GM12874 (cell line): ENCODE measurements at regions not wholly inside any gene's neighbourhood (a gene's known extent, or its start where the extent isn't known, plus 50 kb on each side); places are given as distances from the start of the nearest gene placed in this dataset.

Experiments
- TF ChIP-seq, protein P1 (sequence below): IDR thresholded peaks from 2 replicates; pipeline ENCODE4 v1.5.1; 2011; ENCODE audit warnings: low read depth, mild to moderate bottlenecking, control low read depth, low read length, moderate library complexity; ENCODE audit not compliant: insufficient read depth

GRCh38 chr13:40228496-40228895 is 437.9 kb downstream of the FOXO1 start:
- TF ChIP-seq, protein P1, sequence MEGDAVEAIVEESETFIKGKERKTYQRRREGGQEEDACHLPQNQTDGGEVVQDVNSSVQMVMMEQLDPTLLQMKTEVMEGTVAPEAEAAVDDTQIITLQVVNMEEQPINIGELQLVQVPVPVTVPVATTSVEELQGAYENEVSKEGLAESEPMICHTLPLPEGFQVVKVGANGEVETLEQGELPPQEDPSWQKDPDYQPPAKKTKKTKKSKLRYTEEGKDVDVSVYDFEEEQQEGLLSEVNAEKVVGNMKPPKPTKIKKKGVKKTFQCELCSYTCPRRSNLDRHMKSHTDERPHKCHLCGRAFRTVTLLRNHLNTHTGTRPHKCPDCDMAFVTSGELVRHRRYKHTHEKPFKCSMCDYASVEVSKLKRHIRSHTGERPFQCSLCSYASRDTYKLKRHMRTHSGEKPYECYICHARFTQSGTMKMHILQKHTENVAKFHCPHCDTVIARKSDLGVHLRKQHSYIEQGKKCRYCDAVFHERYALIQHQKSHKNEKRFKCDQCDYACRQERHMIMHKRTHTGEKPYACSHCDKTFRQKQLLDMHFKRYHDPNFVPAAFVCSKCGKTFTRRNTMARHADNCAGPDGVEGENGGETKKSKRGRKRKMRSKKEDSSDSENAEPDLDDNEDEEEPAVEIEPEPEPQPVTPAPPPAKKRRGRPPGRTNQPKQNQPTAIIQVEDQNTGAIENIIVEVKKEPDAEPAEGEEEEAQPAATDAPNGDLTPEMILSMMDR = no peak

DNA sequence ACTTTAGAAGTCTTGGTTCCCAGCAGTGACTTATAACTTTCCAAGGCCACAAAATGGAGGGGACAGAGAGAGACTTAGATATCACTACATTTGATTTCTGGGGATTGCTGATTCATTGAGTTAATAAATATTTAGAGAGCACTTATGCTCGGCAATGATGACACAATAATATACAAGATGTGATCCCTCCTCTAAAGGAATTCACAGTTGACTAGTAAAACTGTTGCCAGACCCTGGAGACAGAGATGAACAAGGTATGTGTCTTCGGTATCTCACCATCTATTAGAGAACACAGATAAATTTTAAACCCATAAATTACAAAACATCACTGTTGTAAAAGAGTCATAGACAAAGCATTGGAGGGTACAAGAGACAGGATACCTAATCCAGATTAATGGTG is 437.5 kb downstream of the FOXO1 start:
- TF ChIP-seq, protein P1 = no peak

DNA sequence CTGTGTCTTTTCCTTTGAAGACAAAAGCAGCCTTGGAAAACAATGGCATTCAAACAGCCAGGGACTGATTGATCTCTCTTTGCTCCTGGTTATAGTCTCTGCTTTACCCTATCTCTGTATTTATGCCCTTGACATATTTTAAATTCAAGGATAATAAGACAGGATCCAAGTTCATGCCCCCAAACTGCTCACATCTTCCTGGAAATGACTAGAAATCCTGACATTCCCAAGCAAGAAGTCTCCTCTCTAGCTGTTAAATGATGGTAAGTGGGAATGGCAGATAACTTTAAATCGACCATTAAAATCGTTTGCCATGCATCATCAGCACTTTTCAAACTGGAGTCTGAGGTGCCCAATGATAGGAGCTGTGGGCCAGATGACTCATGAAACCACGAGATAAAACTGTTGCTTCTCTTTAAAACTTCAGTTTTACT is 435.6 kb downstream of the FOXO1 start:
- TF ChIP-seq, protein P1 = no peak

GRCh38 chr13:40231311-40231710 is 435.1 kb downstream of the FOXO1 start:
- TF ChIP-seq, protein P1 = no peak

DNA sequence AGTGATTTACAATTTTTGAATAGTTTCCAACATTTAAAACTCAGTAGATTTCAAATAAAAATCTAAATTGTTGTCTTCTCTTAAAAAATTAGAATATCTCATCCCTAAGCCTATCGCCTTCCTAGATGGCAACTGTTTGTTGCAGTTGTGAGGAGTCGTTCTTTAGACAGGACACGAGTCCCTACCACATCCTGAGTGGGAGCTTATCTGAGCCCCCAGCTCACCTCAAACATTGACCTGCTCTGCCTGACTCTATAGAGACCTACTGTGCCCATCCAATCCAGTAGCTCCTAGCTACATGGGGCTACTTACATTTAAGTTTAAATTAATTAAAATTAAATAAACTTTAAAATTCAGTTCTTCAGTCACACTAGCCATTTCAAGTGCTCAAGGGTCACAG is 434.7 kb downstream of the FOXO1 start:
- TF ChIP-seq, protein P1 = no peak

DNA sequence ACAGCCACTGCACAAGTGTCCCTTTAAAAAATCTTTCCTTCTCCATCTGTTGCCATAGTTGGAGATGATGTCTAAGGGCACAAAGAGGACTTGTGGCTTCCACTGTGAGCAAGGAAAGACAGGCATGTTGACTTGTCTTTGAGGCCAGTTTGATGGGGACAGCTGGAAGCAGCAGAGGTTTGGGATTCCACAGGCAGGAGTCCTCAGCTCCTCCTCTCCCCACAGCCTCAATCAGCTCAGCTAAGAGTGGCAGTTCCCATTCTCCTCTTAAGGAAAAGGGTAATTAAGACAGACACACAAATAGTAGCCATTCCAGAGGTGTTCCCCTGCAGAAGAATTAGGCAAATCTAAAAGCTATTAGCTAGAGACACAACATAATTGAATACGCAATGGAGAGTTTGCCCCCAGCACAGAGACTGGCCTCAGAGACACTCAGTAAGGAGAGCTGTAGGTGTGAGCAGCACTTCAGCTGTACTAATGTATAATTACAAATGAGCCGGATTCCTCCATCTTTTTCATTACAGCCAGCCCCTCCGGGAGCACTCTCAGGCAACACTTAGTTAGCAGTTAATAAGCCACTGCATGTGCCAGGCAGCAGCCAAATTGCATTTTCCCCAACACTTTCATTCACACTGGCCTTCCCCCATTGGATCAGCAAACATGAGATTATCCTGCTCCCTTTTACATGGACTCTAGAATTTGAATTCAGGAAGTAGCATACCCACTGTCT is 434.0 kb downstream of the FOXO1 start:
- TF ChIP-seq, protein P1 = no peak

- TF ChIP-seq, protein P1 = no peak
Observed at GRCh38 chr13:40233731-40234195, 432.7 kb downstream of the FOXO1 start.
